ENCODE measurements at regions not wholly inside any gene's neighbourhood (a gene's known extent, or its start where the extent isn't known, plus 50 kb on each side); places are given as distances from the start of the nearest gene placed in this dataset.
A peak's percentile ranks its signal among the peaks of the same experiment; 100 is the strongest.

DNA sequence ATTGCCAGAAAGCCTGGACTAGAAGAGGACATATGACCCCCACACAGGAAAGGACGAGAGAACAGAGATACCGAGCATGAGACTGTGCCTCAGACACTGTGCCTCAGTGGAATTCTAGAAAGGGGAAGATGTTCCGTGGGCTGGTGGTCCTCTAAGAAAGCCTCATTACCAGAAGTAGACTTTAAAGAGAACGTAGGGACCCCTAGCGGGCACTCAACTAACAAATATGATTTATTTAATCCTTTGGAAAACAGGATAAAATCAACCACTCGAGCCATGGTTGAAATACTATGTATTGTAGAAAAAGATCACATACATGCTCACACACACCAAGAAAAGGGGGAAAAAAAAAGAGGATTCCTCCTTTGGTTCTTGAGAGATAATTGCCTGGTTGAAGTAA lies 701.2 kb upstream of the SORCS1 start:
- no peak for DNase-seq

DNA sequence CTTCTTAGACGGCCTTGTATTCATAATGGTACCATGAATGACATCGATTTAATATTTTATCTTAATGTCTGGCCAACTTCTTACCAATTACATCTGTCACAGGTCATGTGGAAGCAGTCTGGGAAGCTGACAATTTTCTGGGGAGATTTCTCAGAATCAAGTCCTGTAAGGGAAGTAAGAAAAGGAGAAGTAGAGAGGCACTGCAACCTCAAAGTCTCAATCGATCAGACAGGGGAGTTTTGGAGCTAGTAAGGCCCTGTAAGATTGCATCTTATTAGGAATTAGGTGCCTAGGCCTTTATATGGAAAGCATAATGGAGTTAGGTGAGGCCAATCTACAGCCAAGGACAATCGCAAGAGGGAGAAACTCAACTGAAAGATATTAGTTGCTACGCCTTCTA lies 694.6 kb upstream of the SORCS1 start:
- DNase-seq, result no peak

DNA sequence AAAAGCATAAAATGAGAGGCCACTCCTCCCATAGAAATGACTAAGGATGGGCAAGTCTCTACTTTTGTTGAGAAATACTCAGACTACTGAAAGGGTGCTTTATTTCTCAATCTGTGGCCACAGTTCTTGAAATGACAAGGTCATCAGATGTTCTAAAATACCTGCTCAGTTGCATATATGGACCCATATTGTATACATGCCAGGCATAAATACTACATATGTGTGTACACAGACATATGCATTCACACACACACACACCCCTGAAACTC lies 691.5 kb upstream of the SORCS1 start:
- DNase-seq, result no peak

DNA sequence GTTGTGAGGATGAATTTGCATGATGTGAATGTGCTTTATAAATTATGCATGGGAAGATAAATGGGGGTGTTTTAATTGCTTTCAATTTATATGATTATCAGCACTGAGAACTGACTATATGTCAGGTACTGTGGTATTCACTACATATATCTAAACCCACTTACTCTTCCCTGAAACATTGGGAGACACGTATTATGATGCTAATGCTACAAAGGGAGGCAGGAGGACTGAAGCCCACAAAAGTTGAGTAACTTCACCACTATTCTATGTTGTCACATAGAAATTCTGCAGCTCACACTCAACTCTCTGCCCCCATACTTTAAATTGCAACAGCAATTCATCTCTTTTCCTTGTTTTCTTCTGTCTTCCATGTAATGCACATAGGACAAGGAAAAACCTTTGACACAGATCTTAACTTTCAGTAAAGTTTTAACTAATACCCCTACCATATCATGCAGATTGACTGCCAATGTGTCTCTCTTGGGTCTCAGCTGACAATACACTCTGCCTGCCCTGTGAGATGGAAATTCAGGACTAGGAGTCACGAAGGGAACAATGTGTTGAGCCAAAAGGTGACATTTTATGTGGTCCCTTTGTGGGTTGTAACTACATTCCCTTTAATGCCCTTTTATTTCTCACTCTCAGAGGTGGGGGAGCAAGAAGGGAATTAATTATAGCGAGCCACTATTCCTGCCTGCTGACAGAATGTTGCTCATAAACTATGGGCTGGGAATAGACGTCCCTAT lies 691.0 kb upstream of the SORCS1 start:
- DNase-seq, result no peak

DNA sequence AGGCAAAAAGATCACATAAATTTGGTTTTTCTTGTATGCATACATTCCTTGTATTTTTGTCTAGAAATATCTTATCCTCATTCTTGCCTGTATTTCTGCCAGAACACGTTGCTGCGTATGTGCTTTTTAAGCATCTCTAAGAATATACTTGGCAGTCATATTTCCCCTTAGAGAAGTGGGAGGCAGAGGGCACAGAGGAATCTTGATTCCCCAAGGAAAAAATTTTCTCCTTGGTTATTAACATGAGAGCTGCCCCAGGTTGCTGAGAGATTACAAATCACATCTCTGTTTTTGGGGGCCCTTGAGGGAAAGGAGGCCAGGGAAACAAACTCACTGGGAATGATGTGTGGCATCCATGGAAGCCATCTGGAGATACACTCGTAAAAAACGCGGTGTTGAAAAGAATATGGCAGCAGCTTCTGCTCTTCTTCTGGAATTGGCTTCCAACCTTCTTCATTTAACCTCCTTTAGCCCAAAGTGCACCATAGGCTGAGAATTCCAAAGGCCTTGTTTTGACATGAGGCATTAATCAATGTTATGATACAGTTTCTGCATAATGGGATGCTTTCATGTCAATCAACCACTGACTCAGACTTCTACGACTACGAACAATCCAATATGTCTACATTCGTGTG lies 684.3 kb upstream of the SORCS1 start:
- no peak for DNase-seq

DNA sequence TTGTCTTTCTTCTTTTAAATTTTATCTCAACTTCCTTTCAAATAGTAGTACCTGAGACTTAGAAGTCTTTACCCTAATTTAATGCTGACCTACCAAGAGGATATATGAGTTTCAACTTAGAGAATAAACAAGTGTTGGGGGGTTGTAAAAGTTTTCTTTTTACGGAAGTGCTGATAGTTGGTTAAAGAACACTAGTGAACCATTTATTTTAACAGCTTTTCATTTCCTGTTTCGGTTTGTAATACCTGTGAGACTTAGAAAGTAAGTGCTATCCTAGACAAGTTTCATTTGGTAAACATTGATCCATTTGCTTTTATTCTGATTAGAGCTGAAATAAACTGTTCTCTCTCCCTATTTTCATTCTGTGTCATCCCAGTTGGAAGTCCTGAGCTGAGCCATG lies 683.1 kb upstream of the SORCS1 start:
- DNase-seq, result no peak

DNA sequence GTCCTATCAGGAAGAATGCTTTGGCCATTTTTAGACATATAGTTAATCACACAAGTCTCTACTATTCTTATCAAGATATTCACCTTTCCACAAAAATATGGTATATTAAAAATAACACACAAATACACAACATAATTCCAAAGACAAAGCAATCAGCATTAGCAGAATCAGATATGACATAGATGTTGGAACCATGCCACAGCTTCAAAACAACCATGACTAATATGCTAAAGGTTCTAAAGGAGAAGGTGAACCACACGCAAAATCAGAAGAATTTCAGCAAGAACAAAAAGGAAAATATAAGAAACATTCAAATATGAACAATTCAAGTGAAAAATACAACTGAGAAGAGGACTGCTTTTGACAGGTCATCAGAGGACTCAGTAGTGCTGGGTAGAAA lies 670.2 kb upstream of the SORCS1 start:
- DNase-seq, result no peak

DNA sequence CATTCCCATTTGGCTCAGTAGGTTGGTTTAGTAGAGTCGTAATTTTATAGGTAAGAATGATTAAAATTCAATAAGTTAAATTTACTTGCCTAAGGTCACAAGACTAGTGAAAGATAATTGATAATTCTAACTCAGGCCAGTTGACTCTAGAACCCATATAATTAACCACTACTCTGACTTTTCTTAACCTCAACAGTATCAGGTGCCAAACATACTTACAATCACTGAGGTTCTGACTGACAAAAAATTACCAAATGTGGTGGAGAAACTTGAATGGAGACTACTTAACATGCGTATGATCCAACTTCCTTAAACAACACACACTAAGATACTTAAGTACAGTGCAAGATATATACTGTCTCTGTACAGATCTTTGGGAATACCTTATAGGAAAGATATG lies 667.3 kb upstream of the SORCS1 start:
- DNase-seq, result no peak

DNA sequence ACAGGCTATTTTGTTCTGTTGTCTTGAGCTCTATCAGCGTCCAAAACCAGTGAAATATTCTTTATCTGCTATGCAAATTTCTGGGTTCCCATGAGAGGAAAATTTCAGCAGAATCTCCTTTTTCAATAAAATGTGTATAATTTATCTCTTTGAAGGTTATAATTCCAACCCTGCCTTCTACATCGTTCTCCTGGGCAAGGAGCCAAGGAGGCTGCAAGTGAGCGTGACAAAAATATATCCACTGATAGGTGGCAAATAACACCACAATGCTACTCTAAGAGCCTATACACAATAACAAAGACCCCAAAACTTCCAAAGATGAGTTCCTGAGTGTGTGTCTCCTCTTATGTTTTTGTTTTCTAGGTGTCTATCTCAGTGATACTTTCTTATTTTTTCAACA lies 664.7 kb upstream of the SORCS1 start:
- DNase-seq, result no peak

DNA sequence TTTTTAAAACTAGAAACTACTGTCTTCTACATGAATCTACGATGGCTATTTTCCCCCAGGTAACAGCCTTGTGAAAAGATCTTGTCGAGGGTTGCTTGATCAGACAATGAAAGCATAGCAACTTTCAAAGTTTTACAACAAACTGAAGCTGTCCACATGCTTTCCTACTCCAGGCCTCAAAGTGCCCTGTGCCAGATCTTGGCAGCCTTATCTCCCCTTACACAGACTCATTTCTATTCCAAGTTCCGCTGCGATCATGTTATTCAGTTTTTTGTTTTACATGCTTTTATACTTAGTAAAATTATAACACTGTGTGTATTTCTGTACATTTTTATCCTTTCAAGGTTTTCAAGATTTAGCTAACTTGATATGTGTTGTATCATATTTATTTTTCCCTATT lies 661.7 kb upstream of the SORCS1 start:
- DNase-seq, result no peak

DNA sequence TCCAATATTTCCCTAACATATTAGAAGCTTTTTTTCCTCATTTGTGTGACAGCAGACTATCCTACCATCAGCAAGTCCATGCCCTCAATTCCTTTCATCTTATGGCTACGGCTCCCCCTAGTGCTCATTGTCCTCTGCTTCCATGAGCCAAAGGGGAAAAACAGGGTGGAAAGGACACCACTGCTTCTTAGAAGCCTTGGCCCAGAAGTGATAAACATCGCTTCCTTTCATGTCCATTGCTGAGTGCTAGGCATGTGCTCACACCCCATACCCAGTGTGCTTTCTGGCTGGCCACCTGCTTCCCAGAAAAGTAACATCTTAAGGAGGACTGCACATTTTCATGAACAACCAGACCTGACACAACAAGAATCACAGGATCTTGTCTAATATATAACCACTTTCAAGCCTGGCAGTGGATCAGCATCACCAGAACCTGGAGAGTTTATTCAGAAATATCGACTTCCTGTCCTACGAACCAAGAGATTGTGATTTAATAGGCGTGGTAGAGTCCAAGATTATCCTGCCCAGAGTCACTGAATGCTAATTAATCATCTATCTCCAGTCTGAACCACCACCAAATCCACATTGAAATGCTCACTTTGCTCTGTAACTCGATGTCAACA lies 650.5 kb upstream of the SORCS1 start:
- DNase-seq, result peak; percentile 53 to 57

DNA sequence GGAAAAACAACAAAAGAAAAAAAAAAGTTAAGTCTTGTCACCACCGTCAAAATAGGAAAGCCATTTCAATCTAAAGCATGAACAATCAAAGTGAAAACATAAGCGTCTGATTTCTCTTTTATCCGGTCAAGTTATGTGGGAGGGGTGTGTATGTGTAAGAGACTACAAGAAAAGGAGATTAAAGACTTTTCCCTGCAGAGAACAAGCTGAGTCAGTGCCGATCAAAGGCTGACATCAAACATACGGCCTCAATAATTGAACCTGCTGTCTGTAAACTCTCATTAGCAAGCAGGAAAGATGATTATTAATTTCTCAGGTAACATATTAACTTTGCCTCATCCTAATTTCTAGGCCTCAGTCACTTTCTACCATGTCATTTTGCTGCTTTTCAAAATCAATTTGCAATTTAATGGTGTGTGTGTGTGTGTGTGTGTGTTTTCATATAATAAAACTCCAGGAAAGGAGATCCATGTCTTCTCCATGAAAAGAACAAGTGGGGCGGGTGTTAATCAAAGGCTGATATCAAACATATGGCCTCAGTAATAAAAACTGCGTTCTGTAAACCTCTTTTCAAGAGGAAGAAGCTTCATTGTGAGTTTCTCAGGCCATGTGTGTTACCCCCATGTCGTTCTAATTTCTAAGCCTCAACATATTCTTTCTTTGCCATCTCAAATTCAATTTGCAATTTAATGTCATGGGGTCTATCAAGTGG lies 649.1 kb upstream of the SORCS1 start:
- no peak for DNase-seq

DNA sequence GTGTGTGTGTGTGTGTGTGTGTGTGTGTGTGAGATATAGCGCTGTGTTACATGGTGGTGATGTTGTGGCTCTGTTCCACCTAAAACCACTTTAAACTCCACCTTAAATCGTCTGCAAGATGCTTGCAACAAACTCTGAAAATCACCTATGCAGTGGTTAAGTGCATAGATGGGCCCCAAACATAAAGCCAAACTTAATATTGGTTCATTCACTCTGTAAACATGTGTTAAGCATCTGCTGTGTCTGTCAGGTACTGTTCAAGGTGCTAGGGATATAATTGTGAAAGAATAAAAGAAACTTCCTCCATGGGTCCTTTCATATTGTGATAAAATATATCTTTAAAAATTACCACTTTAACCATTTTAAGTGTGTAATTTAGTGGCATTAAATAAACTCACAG lies 645.4 kb upstream of the SORCS1 start:
- no peak for DNase-seq

DNA sequence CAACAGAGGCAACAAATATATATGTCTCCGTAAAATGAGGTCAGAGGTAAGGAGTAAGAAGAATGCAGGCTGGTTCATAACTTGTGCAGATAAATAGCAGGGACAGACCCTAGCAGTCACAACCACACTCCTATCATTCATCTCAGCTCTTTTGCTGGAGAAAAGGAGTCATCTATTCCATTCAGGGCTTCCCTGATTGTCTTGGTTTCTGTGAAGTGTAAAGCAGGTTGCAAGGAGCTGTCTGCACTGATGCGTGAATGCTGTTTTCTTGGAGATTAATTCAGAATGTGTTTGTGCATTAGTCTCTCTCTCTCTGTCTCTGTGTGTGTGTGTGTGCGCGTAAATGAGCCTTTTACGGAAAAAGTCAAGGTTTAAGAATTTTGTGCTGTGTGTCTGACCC lies 643.3 kb upstream of the SORCS1 start:
- no peak for DNase-seq

DNA sequence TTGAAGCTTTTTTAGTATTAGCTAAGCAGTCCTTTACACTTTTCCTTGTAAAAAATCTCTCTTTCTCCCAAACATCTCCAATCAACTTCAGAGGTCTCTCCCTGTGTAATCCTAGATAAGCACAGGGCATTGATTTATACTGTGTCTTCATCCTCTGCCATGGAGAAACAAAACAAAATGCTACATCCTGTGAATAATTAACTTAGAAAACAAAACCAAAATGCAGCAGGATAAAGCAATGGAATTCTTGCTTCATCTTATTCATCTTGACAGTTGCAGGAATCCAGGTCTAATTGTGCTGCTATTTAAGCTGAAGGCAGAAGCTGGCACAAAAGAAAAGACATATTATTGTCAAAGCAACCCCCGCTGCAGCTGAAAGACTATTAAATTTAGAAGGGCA lies 641.5 kb upstream of the SORCS1 start:
- no peak for DNase-seq

DNA sequence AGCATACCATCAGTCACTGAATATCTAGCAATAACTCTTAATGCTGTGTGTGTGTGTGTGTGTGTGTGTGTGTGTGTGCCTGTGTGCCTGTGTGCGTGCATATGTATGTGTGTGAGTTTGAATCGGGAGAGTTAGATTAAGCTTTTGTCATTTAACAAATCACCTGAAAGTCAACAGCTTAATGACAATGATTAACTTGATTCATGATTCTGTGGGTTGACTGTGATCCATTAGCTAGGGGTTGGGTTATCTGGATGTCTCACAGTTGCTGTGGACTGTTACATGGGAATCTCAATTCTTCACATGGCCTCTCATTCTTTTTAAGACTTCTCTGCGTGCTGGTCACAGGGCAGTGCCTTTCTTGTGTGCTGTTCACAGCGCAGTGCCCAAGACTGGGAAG lies 639.0 kb upstream of the SORCS1 start:
- no peak for DNase-seq

DNA sequence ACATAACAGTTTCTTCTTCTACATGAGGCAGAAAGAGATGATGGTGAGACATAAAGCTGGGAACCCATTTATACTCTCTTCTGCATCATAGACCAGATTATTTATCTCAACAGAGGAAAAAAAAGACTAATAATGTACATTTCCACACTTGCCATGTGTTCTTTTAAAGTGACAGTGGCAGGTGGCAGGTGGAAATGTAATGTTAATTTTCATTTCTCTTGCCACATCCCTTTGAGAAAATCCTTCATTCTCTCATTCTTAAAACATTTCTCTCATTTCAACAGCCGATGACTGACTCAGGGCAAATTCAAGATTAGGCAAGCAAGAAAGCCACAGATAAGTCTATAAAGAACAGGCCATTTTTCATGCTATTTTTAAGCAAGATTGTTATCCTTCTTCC lies 635.6 kb upstream of the SORCS1 start:
- DNase-seq, result no peak

DNA sequence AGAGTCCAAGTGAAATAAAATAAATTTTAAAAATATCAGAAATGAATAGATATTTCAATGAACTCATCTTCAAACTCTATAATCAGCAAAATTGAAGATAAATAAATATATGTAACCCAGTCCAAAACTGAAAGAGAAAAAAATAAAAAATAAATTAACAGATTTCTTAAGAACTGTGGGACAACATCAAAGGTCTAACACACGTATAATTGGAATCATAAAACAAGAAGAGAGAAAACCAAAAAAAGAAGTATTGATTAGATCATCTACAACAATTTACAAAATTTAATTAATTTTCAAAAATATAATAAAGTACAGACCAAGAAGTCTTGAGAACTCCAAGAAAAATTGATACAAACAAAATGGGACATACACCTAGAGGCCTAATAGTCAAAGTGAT lies 625.8 kb upstream of the SORCS1 start:
- no peak for DNase-seq

DNA sequence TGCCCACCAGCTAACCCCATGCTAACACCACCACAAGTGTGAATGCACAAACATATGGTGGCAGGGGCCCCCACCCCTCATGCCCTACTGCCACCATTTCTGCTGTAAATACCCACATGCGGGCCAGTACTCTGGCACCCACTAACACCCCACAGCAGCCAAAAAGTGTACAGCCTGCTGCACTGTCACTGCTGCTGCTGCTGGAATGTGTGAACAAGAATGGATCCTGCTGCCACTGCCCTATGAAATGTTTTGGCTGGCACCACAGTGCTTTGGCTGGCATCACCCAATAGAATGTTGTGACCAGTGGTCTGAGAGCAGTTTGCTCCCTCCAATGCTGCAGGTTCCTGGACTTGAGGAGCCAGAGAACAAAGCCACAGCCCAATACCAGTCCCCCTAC lies 606.6 kb upstream of the SORCS1 start:
- no peak for DNase-seq

DNA sequence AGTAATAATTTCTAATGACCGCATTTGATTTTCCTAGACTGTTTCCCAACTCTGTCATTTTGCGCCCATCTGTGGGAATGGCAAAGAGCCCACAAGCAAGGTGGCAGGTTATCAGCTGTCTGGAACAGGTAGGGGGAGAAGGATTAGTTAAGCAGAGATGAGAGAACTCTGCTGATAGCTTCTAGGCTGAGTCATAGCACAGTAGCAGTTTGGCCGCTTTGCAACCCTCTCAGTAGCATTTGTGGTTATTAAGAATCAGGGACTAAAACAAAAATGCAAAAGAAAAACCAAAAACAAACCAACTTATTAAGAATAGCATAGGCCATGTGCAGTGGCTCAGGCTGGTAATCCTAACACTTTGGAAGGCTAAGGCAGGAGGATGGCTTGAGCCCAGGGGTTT lies 602.7 kb upstream of the SORCS1 start:
- no peak for DNase-seq

DNA sequence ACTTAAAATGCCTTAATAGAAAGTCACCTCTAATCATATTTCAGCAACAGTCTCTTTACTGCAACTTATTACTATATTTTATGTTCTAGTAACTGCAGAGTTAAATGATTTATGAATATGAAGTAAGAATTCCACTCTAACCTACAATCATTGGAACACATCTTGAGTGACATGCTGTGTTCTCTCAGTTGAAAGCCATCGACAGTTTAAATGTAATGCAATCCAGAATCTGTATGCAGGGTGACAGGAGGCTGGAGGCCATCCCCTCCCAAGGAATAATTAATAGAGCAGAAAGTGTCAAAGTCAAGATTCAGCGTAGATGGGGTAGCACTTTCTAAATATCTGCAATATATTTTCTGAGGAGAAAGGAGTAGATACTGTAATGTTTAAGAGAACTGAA lies 590.3 kb upstream of the SORCS1 start:
- no peak for DNase-seq

DNA sequence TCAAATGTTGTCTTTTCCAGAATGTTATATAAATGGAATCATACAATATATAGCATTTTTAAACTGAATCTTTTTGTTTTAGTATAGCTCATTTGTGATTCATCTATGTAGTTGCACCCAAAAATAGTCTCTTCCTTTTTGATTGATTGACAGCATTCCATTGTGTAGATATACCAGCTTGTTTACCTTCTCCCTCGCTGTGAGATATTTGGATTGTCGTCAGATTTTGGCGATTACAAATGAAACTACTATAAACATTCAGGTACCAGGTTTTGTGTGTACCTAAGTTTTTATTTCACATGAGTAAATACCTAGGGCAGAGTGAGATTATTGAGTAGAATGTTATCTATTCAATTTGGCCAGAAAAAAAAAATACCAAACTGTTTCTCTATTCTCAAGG lies 584.7 kb upstream of the SORCS1 start:
- DNase-seq, result no peak

DNA sequence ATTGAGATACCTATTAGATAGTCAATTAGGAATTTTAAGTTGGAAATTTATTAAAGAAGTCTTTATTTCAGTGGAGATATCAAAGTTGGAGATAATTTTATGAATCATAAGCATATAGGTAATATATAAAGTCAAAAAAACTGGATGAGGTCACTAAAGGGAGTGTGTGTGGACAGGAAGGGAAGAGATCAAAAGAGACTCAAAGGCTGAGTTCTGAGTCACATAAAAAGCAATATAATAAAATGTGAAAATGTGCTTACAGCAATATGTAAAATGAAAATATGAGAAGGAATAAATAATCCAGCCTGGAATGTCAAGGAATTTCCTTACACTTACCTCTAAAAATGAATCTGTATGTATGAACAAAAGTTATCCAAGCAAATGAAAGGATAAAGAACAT lies 583.3 kb upstream of the SORCS1 start:
- no peak for DNase-seq

DNA sequence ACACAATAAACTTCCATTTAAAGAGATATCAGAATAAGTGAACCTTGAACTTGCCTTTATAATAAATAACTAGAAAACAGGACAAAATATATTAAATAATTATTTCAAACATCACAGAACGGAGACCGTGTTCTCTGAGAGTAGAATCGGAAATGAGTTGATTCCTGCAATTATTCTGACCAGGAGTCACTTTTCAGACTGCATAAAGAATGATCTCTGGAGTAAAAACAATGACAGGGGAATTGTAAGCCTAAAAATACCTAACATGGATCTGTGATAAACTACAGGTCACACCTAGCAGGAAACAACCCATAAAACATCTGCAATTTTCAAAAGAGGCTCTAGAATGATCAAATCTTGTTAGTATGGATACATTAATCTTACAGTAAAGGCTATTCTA lies 577.5 kb upstream of the SORCS1 start:
- no peak for DNase-seq

Data from inflammatory macrophage (primary cell).